ENCODE measurements at regions not wholly inside any gene's neighbourhood (a gene's known extent, or its start where the extent isn't known, plus 50 kb on each side); places are given as distances from the start of the nearest gene placed in this dataset.

GRCh38 chr3:146314871-146315270 is 64.0 kb upstream of the PLSCR4 start:
- Histone ChIP-seq H3K27ac (ENCODE audit: low read length) (no peak overlapping the region), H4K20me1 (ENCODE audit: insufficient read depth) (no peaks in the 10 kb centered on the region), H3K36me3 (ENCODE audit: insufficient read depth, low read length) (no peaks in the 10 kb centered on the region), H3K79me2 (replicated peaks; ENCODE audit: insufficient read depth, low read length) (no peaks in the 10 kb centered on the region), H3K27me3 (ENCODE audit: insufficient read depth, low read depth, low read length) (no peaks in the 10 kb centered on the region), H3K9me3 (ENCODE audit: low read length) (no peaks in the 10 kb centered on the region), H3K9ac (ENCODE audit: low read length) (no peak overlapping the region), H3F3A (ENCODE audit: insufficient read depth, low read length, poor library complexity, severe bottlenecking) (no peaks in the 10 kb centered on the region), H2AFZ (ENCODE audit: low read depth, low read length) (no peak overlapping the region), H3K4me3 (ENCODE audit: low read length) (no peak overlapping the region), H3K4me2 (ENCODE audit: low read length) (no peak overlapping the region), H3K9me2 (ENCODE audit: insufficient read depth, low read length) (no peaks in the 10 kb centered on the region)
- TF ChIP-seq SMC3 (conservative IDR thresholded peaks at IDR 0.05; ENCODE audit: poor library complexity) (no peak), MXI1 (conservative IDR thresholded peaks at IDR 0.05; ENCODE audit: poor library complexity, severe bottlenecking) (no peak), TAF1 (IDR thresholded peaks at IDR 0.05; ENCODE audit: low read depth) (no peak), POLR2AphosphoS5 (IDR thresholded peaks at IDR 0.05) (no peak), REST (IDR thresholded peaks at IDR 0.05; ENCODE audit: borderline replicate concordance) (no peak), EP300 (conservative IDR thresholded peaks at IDR 0.05; ENCODE audit: poor library complexity, severe bottlenecking) (no peak), RAD21 (conservative IDR thresholded peaks at IDR 0.05) (no peak), EZH2 (IDR thresholded peaks at IDR 0.05; ENCODE audit: borderline replicate concordance, insufficient read depth, low read length, poor library complexity, severe bottlenecking) (no peak)
- TF ChIP-seq, protein P1, sequence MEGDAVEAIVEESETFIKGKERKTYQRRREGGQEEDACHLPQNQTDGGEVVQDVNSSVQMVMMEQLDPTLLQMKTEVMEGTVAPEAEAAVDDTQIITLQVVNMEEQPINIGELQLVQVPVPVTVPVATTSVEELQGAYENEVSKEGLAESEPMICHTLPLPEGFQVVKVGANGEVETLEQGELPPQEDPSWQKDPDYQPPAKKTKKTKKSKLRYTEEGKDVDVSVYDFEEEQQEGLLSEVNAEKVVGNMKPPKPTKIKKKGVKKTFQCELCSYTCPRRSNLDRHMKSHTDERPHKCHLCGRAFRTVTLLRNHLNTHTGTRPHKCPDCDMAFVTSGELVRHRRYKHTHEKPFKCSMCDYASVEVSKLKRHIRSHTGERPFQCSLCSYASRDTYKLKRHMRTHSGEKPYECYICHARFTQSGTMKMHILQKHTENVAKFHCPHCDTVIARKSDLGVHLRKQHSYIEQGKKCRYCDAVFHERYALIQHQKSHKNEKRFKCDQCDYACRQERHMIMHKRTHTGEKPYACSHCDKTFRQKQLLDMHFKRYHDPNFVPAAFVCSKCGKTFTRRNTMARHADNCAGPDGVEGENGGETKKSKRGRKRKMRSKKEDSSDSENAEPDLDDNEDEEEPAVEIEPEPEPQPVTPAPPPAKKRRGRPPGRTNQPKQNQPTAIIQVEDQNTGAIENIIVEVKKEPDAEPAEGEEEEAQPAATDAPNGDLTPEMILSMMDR (IDR thresholded peaks at IDR 0.05; ENCODE audit: poor library complexity, severe bottlenecking) = no peak

GRCh38 chr3:146313746-146314111 is 62.8 kb upstream of the PLSCR4 start:
- no peak overlapping the region for H3K4me3 ChIP-seq (ENCODE audit: low read length)
- no peak overlapping the region for H2AFZ ChIP-seq (ENCODE audit: low read depth, low read length)
- no peak for TF ChIP-seq REST (IDR thresholded peaks at IDR 0.05; ENCODE audit: borderline replicate concordance)
- TF ChIP-seq EP300 (conservative IDR thresholded peaks at IDR 0.05; ENCODE audit: poor library complexity, severe bottlenecking) = no peak
- no peak for TF ChIP-seq MXI1 (conservative IDR thresholded peaks at IDR 0.05; ENCODE audit: poor library complexity, severe bottlenecking)
- TF ChIP-seq POLR2AphosphoS5 (IDR thresholded peaks at IDR 0.05) = no peak
- no peak for TF ChIP-seq TAF1 (IDR thresholded peaks at IDR 0.05; ENCODE audit: low read depth)
- no peak overlapping the region for H3K4me2 ChIP-seq (ENCODE audit: low read length)
- no peaks in the 10 kb centered on the region for H4K20me1 ChIP-seq (ENCODE audit: insufficient read depth)
- no peaks in the 10 kb centered on the region for H3K27me3 ChIP-seq (ENCODE audit: insufficient read depth, low read depth, low read length)
- no peaks in the 10 kb centered on the region for H3F3A ChIP-seq (ENCODE audit: insufficient read depth, low read length, poor library complexity, severe bottlenecking)
- no peaks in the 10 kb centered on the region for H3K79me2 ChIP-seq (replicated peaks; ENCODE audit: insufficient read depth, low read length)
- H3K36me3 ChIP-seq (ENCODE audit: insufficient read depth, low read length) = no peaks in the 10 kb centered on the region
- no peaks in the 10 kb centered on the region for H3K9me2 ChIP-seq (ENCODE audit: insufficient read depth, low read length)
- H3K9me3 ChIP-seq (ENCODE audit: low read length) = no peaks in the 10 kb centered on the region
- no peak overlapping the region for H3K9ac ChIP-seq (ENCODE audit: low read length)
- H3K27ac ChIP-seq (ENCODE audit: low read length) = no peak overlapping the region

All from neural cell (in vitro differentiated cells).